ENCODE measurements at regions not wholly inside any gene's neighbourhood (a gene's known extent, or its start where the extent isn't known, plus 50 kb on each side); places are given as distances from the start of the nearest gene placed in this dataset.

DNA sequence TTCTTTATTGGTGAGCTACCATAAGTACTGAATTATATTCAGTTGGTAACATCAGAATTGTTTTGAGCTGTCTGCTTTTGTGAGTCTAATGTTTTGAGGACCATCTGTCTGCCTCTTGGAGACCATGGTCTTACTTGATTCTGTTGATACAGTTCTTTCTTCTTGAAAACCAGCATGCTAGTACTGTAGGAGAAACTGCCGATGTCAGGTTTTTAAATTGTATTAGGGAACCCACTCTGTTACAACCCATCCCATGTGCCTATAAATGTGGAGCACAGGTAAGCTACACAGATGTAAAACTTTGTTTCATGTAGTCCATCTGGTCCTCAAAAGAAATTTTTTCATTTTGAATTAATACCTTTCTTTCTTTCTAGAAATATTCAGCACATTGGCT, 103.4 kb upstream of the DMRTA1 start:
- TF ChIP-seq, protein P1, sequence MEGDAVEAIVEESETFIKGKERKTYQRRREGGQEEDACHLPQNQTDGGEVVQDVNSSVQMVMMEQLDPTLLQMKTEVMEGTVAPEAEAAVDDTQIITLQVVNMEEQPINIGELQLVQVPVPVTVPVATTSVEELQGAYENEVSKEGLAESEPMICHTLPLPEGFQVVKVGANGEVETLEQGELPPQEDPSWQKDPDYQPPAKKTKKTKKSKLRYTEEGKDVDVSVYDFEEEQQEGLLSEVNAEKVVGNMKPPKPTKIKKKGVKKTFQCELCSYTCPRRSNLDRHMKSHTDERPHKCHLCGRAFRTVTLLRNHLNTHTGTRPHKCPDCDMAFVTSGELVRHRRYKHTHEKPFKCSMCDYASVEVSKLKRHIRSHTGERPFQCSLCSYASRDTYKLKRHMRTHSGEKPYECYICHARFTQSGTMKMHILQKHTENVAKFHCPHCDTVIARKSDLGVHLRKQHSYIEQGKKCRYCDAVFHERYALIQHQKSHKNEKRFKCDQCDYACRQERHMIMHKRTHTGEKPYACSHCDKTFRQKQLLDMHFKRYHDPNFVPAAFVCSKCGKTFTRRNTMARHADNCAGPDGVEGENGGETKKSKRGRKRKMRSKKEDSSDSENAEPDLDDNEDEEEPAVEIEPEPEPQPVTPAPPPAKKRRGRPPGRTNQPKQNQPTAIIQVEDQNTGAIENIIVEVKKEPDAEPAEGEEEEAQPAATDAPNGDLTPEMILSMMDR (IDR thresholded peaks at IDR 0.05) = no peak
- no peak for TF ChIP-seq POLR2A (IDR thresholded peaks at IDR 0.05)

Measured in thyroid gland (tissue), 4 donors.